Astrocyte (in vitro differentiated cells and primary cell): ENCODE measurements at regions not wholly inside any gene's neighbourhood (a gene's known extent, or its start where the extent isn't known, plus 50 kb on each side); places are given as distances from the start of the nearest gene placed in this dataset.

Experiments
- CTCF ChIP-seq: IDR thresholded peaks from 2 replicates; pipeline ENCODE4 v1.5.1; 2011; ENCODE audit warnings: low read depth, mild to moderate bottlenecking, inconsistent platforms, low read length, moderate library complexity; ENCODE audit not compliant: insufficient read depth
- EZH2 ChIP-seq: IDR thresholded peaks from 2 replicates; pipeline ENCODE4 v1.6.1; 2012; ENCODE audit warnings: mild to moderate bottlenecking, low read length, inconsistent platforms; ENCODE audit not compliant: insufficient read depth

GRCh38 chr16:54437401-54437800, 150.8 kb upstream of the IRX3 start:
- TF ChIP-seq CTCF: no peak
- no peak for TF ChIP-seq EZH2
